Smooth muscle cell (in vitro differentiated cells): ENCODE measurements at regions not wholly inside any gene's neighbourhood (a gene's known extent, or its start where the extent isn't known, plus 50 kb on each side); places are given as distances from the start of the nearest gene placed in this dataset.
"Not testable (repeated sequence)": the region's sequence is repeated elsewhere in the genome, so short reads cannot be mapped to it uniquely, and the experiment has no call there.

Experiments used
- DNase-seq: peaks from one replicate; lab custom pipeline; 2025; ENCODE audit not compliant: unreplicated experiment; lab: John Stamatoyannopoulos, UW
- H2AFZ ChIP-seq: fragments of 200-600 bp; sonication (generic); 2 replicates; pipeline ENCODE4 v1.6.0; 2016; ENCODE audit warnings: antibody characterized with exemption, low read depth, mild to moderate bottlenecking
- H3F3A ChIP-seq: fragments of 200-600 bp; sonication (generic); 2 replicates; pipeline ENCODE4 v1.6.0; 2017; ENCODE audit warnings: antibody characterized with exemption, low read depth
- H3K27ac ChIP-seq: fragments of 200-600 bp; sonication (generic); 2 replicates; pipeline ENCODE4 v1.5.1; 2016; ENCODE audit warnings: low read depth, mild to moderate bottlenecking
- H3K27me3 ChIP-seq: fragments of 200-600 bp; sonication (generic); 2 replicates; pipeline ENCODE4 v1.6.1; 2016; ENCODE audit warnings: low read depth, mild to moderate bottlenecking
- H3K36me3 ChIP-seq: fragments of 200-600 bp; sonication (generic); 2 replicates; pipeline ENCODE4 v1.5.1; 2016; ENCODE audit warnings: low read depth
- H3K4me1 ChIP-seq: fragments of 200-600 bp; sonication (generic); 2 replicates; pipeline ENCODE4 v1.5.1; 2016; ENCODE audit warnings: low read depth
- H3K4me2 ChIP-seq: fragments of 200-600 bp; sonication (generic); 2 replicates; pipeline ENCODE4 v1.6.0; 2016; ENCODE audit warnings: mild to moderate bottlenecking
- H3K4me3 ChIP-seq: fragments of 200-600 bp; sonication (generic); 2 replicates; pipeline ENCODE4 v1.5.1; 2016; ENCODE audit warnings: mild to moderate bottlenecking
- H3K79me2 ChIP-seq: fragments of 200-600 bp; sonication (generic); 2 replicates; pipeline ENCODE4 v1.6.0; 2016; ENCODE audit warnings: low read depth, mild to moderate bottlenecking
- H3K9ac ChIP-seq: fragments of 200-600 bp; sonication (generic); 2 replicates; pipeline ENCODE4 v1.6.0; 2016; ENCODE audit warnings: low read depth
- H3K9me3 ChIP-seq: fragments of 200-600 bp; sonication (generic); replicated peaks from 2 replicates; pipeline ENCODE4 v1.5.1; 2016; ENCODE audit warnings: low read depth
- H4K20me1 ChIP-seq: fragments of 200-600 bp; sonication (generic); 2 replicates; pipeline ENCODE4 v1.6.0; 2016; ENCODE audit warnings: low read depth
- WGBS: methylation state at CpG from one replicate; pipeline ENCODE4 v1.1.7; 2016; ENCODE audit warnings: low lambda C conversion rate; 5-methylcytosine and 5-hydroxymethylcytosine counted together

DNA sequence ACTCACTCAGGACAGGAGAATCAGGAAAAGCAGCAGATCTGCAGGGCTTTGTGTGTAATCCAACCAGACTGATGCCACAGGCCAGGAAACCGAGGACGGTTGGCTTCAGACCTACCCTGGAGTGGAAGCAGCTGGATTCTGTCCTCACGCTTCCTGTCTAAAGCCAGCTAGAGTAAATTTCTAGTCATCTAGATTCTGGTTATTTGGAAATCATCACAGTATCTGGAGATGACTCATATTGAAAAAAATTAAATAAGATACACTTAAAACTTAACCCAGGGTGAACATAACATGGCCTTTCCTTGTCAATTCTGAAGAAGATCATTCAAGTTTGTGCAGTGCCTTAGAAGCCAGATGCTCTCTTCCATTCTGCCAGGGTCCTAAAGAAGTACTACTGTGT lies 288.9 kb upstream of the PLGLB2 start:
- H3K9ac ChIP-seq, H3K4me1 ChIP-seq, DNase-seq, H3K27me3 ChIP-seq, H3K36me3 ChIP-seq, H3F3A ChIP-seq, H2AFZ ChIP-seq, H3K4me3 ChIP-seq, H3K9me3 ChIP-seq: not testable (repeated sequence)
- H3K79me2 ChIP-seq: peaks cover 19% of the 10 kb centered on the region
- WGBS: no CpG with 5 or more reads among the region's 3 CpGs
- peak overlapping the region; percentile 54 for H3K4me2 ChIP-seq
- peaks cover 16% of the 10 kb centered on the region for H4K20me1 ChIP-seq
- H3K27ac ChIP-seq: peak overlapping the region; percentile 71

DNA sequence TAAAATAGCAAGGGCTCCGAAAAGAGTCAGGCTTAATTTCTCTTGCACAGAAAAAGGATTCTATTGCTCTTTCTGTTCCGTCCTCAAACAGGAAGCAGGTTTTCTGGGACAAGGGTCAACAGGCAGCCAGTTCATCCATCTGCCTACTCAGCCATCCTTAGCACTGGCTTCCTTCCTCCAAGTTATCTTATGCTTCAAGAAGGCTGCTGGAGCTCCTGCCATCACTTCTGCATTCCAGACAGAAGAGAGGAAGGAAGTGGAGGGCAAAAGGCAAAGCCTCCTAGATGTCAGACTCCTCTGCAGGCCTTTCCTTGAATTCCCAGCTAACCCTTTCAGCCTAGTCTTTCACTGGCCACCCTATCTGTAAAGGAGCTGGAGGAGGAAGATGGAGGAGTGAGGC lies 287.8 kb upstream of the PLGLB2 start:
- not testable (repeated sequence) for H3K4me1 ChIP-seq, DNase-seq, H3K9ac ChIP-seq, H3K4me3 ChIP-seq, H3K4me2 ChIP-seq, H3K36me3 ChIP-seq, H3K9me3 ChIP-seq, H3K27me3 ChIP-seq, H2AFZ ChIP-seq, H3F3A ChIP-seq, H3K27ac ChIP-seq
- Histone ChIP-seq H3K79me2 (peaks cover 22% of the 10 kb centered on the region), H4K20me1 (peaks cover 16% of the 10 kb centered on the region)
- WGBS: 57% methylated on average over 1 of the region's 2 CpGs

DNA sequence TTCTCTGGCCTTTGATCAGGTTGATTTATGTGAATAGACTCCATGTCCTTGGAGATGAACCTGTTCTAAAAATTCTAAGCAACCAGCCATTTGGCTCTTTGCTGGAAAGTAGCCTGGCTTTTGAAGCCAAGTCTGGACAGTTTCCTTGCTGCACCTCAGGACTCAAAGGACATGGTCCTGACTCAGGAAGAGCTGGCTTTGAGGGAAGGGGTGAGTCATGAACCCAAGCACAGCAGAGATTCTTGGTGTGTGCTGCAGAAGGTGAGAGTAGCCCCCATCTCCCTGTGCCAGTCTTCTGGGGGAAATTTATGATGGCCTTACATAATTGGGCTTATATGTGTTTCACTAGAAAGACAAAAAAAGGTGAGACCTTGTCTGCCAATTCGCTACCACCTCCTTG lies 287.2 kb upstream of the PLGLB2 start:
- H2AFZ ChIP-seq, H3K9ac ChIP-seq, H3K4me2 ChIP-seq, H3K4me1 ChIP-seq, H3K9me3 ChIP-seq, H3K27ac ChIP-seq, H3K4me3 ChIP-seq, H3K36me3 ChIP-seq, H3F3A ChIP-seq, DNase-seq, H3K27me3 ChIP-seq: not testable (repeated sequence)
- WGBS: no CpG with 5 or more reads among the region's 1 CpG
- peaks cover 26% of the 10 kb centered on the region for H3K79me2 ChIP-seq
- peaks cover 21% of the 10 kb centered on the region for H4K20me1 ChIP-seq

DNA sequence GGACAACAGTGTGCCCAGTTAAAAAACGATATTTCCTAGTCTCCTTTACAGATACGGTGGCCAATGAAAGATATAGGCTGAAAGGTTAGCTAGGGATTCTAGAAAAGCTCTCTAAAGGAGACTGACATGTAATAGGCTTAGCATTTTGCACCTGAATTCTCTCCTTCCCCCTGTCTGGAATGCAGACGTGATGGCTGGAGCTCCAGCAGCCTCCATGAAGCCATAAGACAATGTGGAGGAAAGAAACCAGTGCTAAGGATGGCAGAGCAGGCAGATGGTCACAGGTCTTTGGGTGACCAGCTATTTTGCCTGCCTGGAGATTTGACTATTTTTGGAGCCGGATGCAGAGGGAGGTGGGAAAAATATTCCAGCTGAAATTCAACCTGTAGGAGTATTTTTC lies 286.2 kb upstream of the PLGLB2 start:
- H4K20me1 ChIP-seq: peaks cover 26% of the 10 kb centered on the region
- H3K79me2 ChIP-seq: peaks cover 23% of the 10 kb centered on the region
- not testable (repeated sequence) for H3F3A ChIP-seq

DNA sequence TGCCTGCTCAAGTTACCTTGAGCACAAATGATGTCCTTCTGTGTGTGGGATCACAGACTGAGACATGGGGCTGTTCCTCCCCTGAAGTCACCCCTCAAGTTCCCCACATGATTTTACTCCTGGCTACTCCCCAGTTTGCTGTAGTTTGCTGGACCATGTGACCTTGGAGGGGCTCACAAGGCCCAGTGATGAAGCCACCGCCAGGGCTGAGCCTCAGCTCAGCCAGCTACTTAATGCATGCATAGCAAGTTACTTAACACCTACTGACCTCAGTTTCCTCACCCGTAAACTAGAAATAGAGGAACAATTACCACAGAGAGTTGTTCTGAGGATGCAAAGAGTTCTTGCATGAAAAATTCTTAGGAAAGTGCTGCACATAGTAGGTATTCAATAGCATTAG lies 283.7 kb upstream of the PLGLB2 start:
- not testable (repeated sequence) for H3K4me3 ChIP-seq, H3K36me3 ChIP-seq, H3K27ac ChIP-seq, H3K27me3 ChIP-seq, H3K9ac ChIP-seq, H3K4me1 ChIP-seq, DNase-seq, H3K4me2 ChIP-seq, H3F3A ChIP-seq, H3K9me3 ChIP-seq, H2AFZ ChIP-seq
- Histone ChIP-seq H3K79me2 (peaks cover 33% of the 10 kb centered on the region), H4K20me1 (peaks cover 29% of the 10 kb centered on the region)
- 77% methylated on average over 2 of the region's 2 CpGs for WGBS

More for the DNA sequence above, 286.2 kb upstream of the PLGLB2 start:
- H3K36me3 ChIP-seq, H2AFZ ChIP-seq, H3K4me2 ChIP-seq, H3K4me3 ChIP-seq, H3K9me3 ChIP-seq, H3K27me3 ChIP-seq, DNase-seq, H3K9ac ChIP-seq, H3K27ac ChIP-seq, H3K4me1 ChIP-seq: not testable (repeated sequence)
- WGBS: 97% methylated on average over 4 of the region's 4 CpGs

DNA sequence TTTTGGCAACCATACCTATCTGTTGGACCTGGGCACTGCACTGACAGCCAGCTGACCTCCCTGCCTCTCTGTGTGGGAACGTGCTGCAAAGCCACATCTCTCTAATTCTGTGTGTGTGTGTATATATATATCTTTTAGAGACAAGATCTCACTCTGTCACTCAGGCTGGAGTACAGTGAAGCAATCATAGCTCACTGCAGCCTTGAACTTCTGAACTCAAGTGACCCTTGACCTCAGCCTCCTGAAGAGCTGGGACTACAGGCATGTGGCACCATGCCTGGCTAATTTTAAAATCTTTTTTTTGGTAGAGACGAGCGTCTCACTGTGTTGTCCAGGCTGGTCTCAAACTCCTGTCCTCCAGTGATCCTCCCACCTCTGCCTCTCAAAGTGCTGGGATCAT lies 282.2 kb upstream of the PLGLB2 start:
- not testable (repeated sequence) for H3K9me3 ChIP-seq, H3F3A ChIP-seq, H2AFZ ChIP-seq, H3K4me3 ChIP-seq, H3K4me2 ChIP-seq, H3K27me3 ChIP-seq, H3K36me3 ChIP-seq, H3K9ac ChIP-seq, H3K27ac ChIP-seq, H3K4me1 ChIP-seq, DNase-seq
- Histone ChIP-seq H3K79me2 (peaks cover 33% of the 10 kb centered on the region), H4K20me1 (peaks cover 26% of the 10 kb centered on the region)
- 92% methylated on average over 3 of the region's 3 CpGs for WGBS
